IMR-90 (cell line): ENCODE measurements at regions not wholly inside any gene's neighbourhood (a gene's known extent, or its start where the extent isn't known, plus 50 kb on each side); places are given as distances from the start of the nearest gene placed in this dataset.

Source experiments
- ATAC-seq: fragments of 200-7000 bp; cut with Tn5 transposase; 2 replicates; pipeline ENCODE4 v1.9.1; 2020; ENCODE audit warnings: low read depth, mild to moderate bottlenecking, moderate library complexity
- BruUV-seq: library from RNA; stranded (reverse); fragments of 400-500 nt; replicated peaks from 2 replicates; lab custom pipeline; 2021; lab: Mats Ljungman, UMichigan
- CTCF ChIA-PET: fragments of 300-600 bp; formaldehyde crosslinking; extraction: SDS; loops from one replicate; lab custom pipeline; 2021; ENCODE audit warnings: antibody characterized with exemption; lab: Yijun Ruan, JAX
- POLR2A ChIA-PET: fragments of 300-600 bp; sonication (Branson Sonifier 250); formaldehyde crosslinking; loops from one replicate; lab custom pipeline; 2022; ENCODE audit warnings: antibody characterized with exemption; ENCODE audit not compliant: unreplicated experiment; lab: Charles Lee
- DNase-seq: peaks from one replicate; pipeline ENCODE4 v3.0.0; 2013
- H2AFZ ChIP-seq: replicated peaks from 2 replicates; pipeline ENCODE3; 2013; ENCODE audit warnings: low read length, mild to moderate bottlenecking; ENCODE audit not compliant: poor library complexity
- H2AK5ac ChIP-seq: 2 replicates; pipeline ENCODE4 v1.6.1; 2013; ENCODE audit warnings: low read depth, low read length, inconsistent platforms
- H2AK9ac ChIP-seq: replicated peaks from 2 replicates; pipeline ENCODE3; 2013; ENCODE audit warnings: mild to moderate bottlenecking, low read depth, low read length, moderate library complexity; ENCODE audit not compliant: poor library complexity
- H2BK120ac ChIP-seq: 2 replicates; pipeline ENCODE4 v1.6.1; 2013; ENCODE audit warnings: low read depth, low read length, inconsistent platforms
- H2BK15ac ChIP-seq: 3 replicates; pipeline ENCODE4 v1.6.1; 2013; ENCODE audit warnings: low read depth, low read length, inconsistent platforms
- H2BK20ac ChIP-seq: 2 replicates; pipeline ENCODE4 v1.6.1; 2013; ENCODE audit warnings: low read depth, mild to moderate bottlenecking, inconsistent platforms, low read length, moderate library complexity
- H2BK5ac ChIP-seq: 2 replicates; pipeline ENCODE4 v1.6.1; 2013; ENCODE audit warnings: mild to moderate bottlenecking, low read depth, low read length, inconsistent platforms; ENCODE audit not compliant: poor library complexity, severe bottlenecking
- H3K14ac ChIP-seq: replicated peaks from 2 replicates; pipeline ENCODE4 v1.6.1; 2013; ENCODE audit warnings: low read depth, low read length, inconsistent platforms
- H3K18ac ChIP-seq: 2 replicates; pipeline ENCODE4 v1.6.1; 2013; ENCODE audit warnings: low read depth, low read length, control low read depth
- H3K23ac ChIP-seq: 2 replicates; pipeline ENCODE4 v1.6.1; 2013; ENCODE audit warnings: low read depth, low read length, inconsistent platforms
- H3K27ac ChIP-seq: 2 replicates; pipeline ENCODE4 v1.5.1; 2013; ENCODE audit warnings: mild to moderate bottlenecking, control low read depth, low read length; ENCODE audit not compliant: insufficient read depth
- H3K27me3 ChIP-seq: 2 replicates; pipeline ENCODE4 v1.6.1; 2013; ENCODE audit warnings: low read length; ENCODE audit not compliant: control insufficient read depth, insufficient read depth
- H3K36me3 ChIP-seq: 2 replicates; pipeline ENCODE4 v1.6.1; 2013; ENCODE audit warnings: low read length, mixed read lengths; ENCODE audit not compliant: control insufficient read depth, insufficient read depth
- H3K4ac ChIP-seq: 2 replicates; pipeline ENCODE4 v1.6.1; 2013; ENCODE audit warnings: low read depth, low read length, inconsistent platforms
- H3K4me1 ChIP-seq: 2 replicates; pipeline ENCODE4 v1.6.1; 2013; ENCODE audit warnings: low read length, mixed read lengths; ENCODE audit not compliant: control insufficient read depth, insufficient read depth
- H3K4me2 ChIP-seq: 2 replicates; pipeline ENCODE4 v1.6.1; 2013; ENCODE audit warnings: low read depth, mild to moderate bottlenecking, control low read depth, low read length, moderate library complexity
- H3K4me3 ChIP-seq: 2 replicates; pipeline ENCODE4 v1.5.1; 2013; ENCODE audit warnings: low read depth, mild to moderate bottlenecking, control low read depth, low read length, moderate library complexity; ENCODE audit not compliant: insufficient read depth
- H3K56ac ChIP-seq: 2 replicates; pipeline ENCODE4 v1.6.1; 2013; ENCODE audit warnings: low read length, inconsistent platforms; ENCODE audit not compliant: insufficient read depth; ENCODE audit errors: extremely low read depth
- H3K79me1 ChIP-seq, 2 experiments: 2 replicates each; pipeline ENCODE4 v1.6.1; 2013; ENCODE audit warnings: low read length in 2 of 2, inconsistent platforms in 1 of 2, low read depth in 1 of 2
- H3K9ac ChIP-seq: 2 replicates; pipeline ENCODE4 v1.6.1; 2013; ENCODE audit warnings: low read depth, low read length, control low read depth
- H3K9me1 ChIP-seq: 2 replicates; pipeline ENCODE4 v1.6.1; 2013; ENCODE audit warnings: low read length, inconsistent platforms; ENCODE audit not compliant: insufficient read depth
- H3K9me3 ChIP-seq: 2 replicates; pipeline ENCODE4 v1.6.1; 2013; ENCODE audit warnings: low read length; ENCODE audit not compliant: control insufficient read depth, insufficient read depth
- H4K20me1 ChIP-seq: 2 replicates; pipeline ENCODE4 v1.6.1; 2013; ENCODE audit warnings: low read length, inconsistent platforms; ENCODE audit not compliant: insufficient read depth
- H4K5ac ChIP-seq: 2 replicates; pipeline ENCODE4 v1.6.1; 2013; ENCODE audit warnings: mild to moderate bottlenecking, low read depth, low read length, control low read depth
- H4K8ac ChIP-seq, 2 experiments: 2 replicates each; pipeline ENCODE4 v1.6.1; 2013; ENCODE audit warnings: low read depth in 2 of 2, low read length in 2 of 2, control low read depth in 1 of 2, inconsistent platforms in 1 of 2
- H4K91ac ChIP-seq: 2 replicates; pipeline ENCODE4 v1.6.1; 2013; ENCODE audit warnings: low read depth, low read length, inconsistent platforms; ENCODE audit not compliant: insufficient read depth
- BHLHE40 ChIP-seq: fragments of 150-350 bp; IDR thresholded peaks from 2 replicates; pipeline ENCODE4 v1.6.1; 2016; ENCODE audit warnings: mild to moderate bottlenecking, low read depth, low read length
- CHD1 ChIP-seq: IDR thresholded peaks from 2 replicates; pipeline ENCODE4 v1.6.1; 2012; ENCODE audit warnings: low read depth, low read length, improper control_type of control experiment
- MAFK ChIP-seq: IDR thresholded peaks from 2 replicates; pipeline ENCODE4 v1.6.1; 2012; ENCODE audit warnings: low read depth, low read length, improper control_type of control experiment
- MXI1 ChIP-seq: IDR thresholded peaks from 2 replicates; pipeline ENCODE4 v1.6.1; 2012; ENCODE audit warnings: low read depth, mild to moderate bottlenecking, low read length, moderate library complexity, borderline replicate concordance
- NFE2L2 ChIP-seq: fragments of 150-350 bp; IDR thresholded peaks from 2 replicates; pipeline ENCODE4 v1.6.1; 2016; ENCODE audit warnings: low read depth, mild to moderate bottlenecking, low read length
- RAD21 ChIP-seq: IDR thresholded peaks from 2 replicates; pipeline ENCODE4 v1.6.1; 2012; ENCODE audit warnings: low read length, improper control_type of control experiment
- RCOR1 ChIP-seq: IDR thresholded peaks from 2 replicates; pipeline ENCODE4 v1.6.1; 2012; ENCODE audit warnings: mild to moderate bottlenecking, low read length, improper control_type of control experiment; ENCODE audit not compliant: insufficient replicate concordance
- WGBS, 2 experiments: methylation state at CpG; one replicate each; pipeline versions ENCODE4 v1.1.5 to v1.1.7; 2013; ENCODE audit warnings: missing lambda C conversion rate in 2 of 2; ENCODE audit not compliant: insufficient read length in 1 of 2; ENCODE audit errors: extremely low coverage in 2 of 2; 5-methylcytosine and 5-hydroxymethylcytosine counted together
- dilution Hi-C: fragments of 300-500 bp; cut with HindIII; formaldehyde crosslinking; loops from one replicate; pipeline ENCODE4 v1.14.3; 2018; ENCODE audit warnings: low sequenced_read_pairs; ENCODE audit not compliant: unreplicated experiment
- in situ Hi-C: fragments of 300-500 bp; cut with MboI; formaldehyde crosslinking; loops from 3 replicates; pipeline ENCODE4 v1.14.3; 2019; ENCODE audit warnings: low sequenced_read_pairs, inconsistent platforms, mixed read lengths
- intact Hi-C: fragments of 100-400 bp; cut with micrococcal nuclease; formaldehyde crosslinking; loops from 2 replicates; pipeline ENCODE4 v1.10.0; 2022
- TF ChIP-seq, protein P1 (sequence below): fragments of 150-350 bp; IDR thresholded peaks from 2 replicates; pipeline ENCODE4 v1.6.1; 2016; ENCODE audit warnings: low read depth, mild to moderate bottlenecking, low read length, moderate library complexity, borderline replicate concordance
- TF ChIP-seq, protein P2 (sequence below): fragments of 150-350 bp; IDR thresholded peaks from 2 replicates; pipeline ENCODE4 v1.6.1; 2017; ENCODE audit warnings: mild to moderate bottlenecking, antibody characterized with exemption, low read length, low read depth
- TF ChIP-seq, protein P3 (sequence below): conservative IDR thresholded peaks from 2 replicates; pipeline ENCODE4 v1.5.1; 2012; ENCODE audit warnings: mild to moderate bottlenecking, low read depth, low read length, improper control_type of control experiment

DNA sequence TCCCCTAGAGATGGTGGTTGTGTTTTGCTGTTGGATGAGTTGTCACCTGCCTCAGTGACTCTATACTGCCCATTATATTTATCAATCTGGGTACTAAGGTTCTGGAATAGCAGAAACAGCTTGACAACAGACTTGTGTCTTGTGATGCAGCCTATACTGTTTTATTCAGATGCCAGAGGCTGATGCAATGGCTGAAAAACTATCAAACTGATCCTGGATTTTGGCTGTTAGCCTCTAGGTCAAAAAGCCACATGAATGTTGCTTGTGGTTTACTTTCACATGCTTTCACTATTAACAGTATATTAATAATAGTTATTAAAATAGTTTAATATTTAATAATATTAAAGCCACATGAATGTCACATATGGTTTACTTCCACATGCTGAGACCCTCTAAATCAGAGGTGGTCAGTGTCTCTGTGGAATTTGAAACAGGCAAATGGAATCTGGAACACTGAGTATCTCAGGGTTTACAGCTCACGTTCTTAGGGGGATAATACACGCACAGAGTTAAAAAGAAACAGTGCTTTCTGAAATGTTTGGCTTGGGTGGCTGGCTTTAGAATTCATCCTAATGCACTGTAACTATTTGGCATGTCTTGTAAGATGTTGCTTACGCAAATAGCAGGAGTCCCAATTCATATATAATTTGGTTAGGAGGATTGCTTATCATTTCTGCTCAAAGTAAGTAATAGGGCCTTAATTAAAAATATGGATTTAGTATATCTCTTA lies 82.5 kb upstream of the LCORL start:
- no peak overlapping the region for H2AK9ac ChIP-seq
- H3K56ac ChIP-seq = no peak overlapping the region
- H2BK5ac ChIP-seq = no peak overlapping the region
- no peak overlapping the region for H4K5ac ChIP-seq
- no peak overlapping the region for H3K9ac ChIP-seq
- no peaks in the 10 kb centered on the region for H3K27me3 ChIP-seq
- no peak overlapping the region for H3K4ac ChIP-seq
- H3K79me1 ChIP-seq = no peaks in the 10 kb centered on the region
- H2AK5ac ChIP-seq = no peak overlapping the region
- DNase-seq = no peak
- no TSS peak for BruUV-seq
- intact Hi-C loops (no loop called here), in situ Hi-C loops (no loop called here), dilution Hi-C loops (no loop called here)
- no peak overlapping the region for H2AFZ ChIP-seq
- H4K91ac ChIP-seq = no peak overlapping the region
- H3K18ac ChIP-seq = no peak overlapping the region
- no peaks in the 10 kb centered on the region for H3K9me1 ChIP-seq
- no CpG with 5 or more reads among the region's 3 CpGs for WGBS, 2 experiments
- H3K14ac ChIP-seq = no peak overlapping the region
- H3K4me2 ChIP-seq = no peak overlapping the region
- H3K36me3 ChIP-seq = no peaks in the 10 kb centered on the region
- H2BK15ac ChIP-seq = no peak overlapping the region
- H3K4me3 ChIP-seq = no peak overlapping the region
- H4K20me1 ChIP-seq = no peaks in the 10 kb centered on the region
- no peaks in the 10 kb centered on the region for H3K4me1 ChIP-seq
- H2BK20ac ChIP-seq = no peak overlapping the region
- no peak overlapping the region for H2BK120ac ChIP-seq
- H3K23ac ChIP-seq = no peak overlapping the region
- POLR2A ChIA-PET = no interaction called here
- CTCF ChIA-PET = no interaction called here
- H4K8ac ChIP-seq = no peak overlapping the region
- H3K9me3 ChIP-seq = no peaks in the 10 kb centered on the region
- no peak overlapping the region for H3K27ac ChIP-seq
- ATAC-seq = no peak
- TF ChIP-seq, protein P1, sequence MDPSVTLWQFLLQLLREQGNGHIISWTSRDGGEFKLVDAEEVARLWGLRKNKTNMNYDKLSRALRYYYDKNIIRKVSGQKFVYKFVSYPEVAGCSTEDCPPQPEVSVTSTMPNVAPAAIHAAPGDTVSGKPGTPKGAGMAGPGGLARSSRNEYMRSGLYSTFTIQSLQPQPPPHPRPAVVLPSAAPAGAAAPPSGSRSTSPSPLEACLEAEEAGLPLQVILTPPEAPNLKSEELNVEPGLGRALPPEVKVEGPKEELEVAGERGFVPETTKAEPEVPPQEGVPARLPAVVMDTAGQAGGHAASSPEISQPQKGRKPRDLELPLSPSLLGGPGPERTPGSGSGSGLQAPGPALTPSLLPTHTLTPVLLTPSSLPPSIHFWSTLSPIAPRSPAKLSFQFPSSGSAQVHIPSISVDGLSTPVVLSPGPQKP = no peak
- TF ChIP-seq, protein P2, sequence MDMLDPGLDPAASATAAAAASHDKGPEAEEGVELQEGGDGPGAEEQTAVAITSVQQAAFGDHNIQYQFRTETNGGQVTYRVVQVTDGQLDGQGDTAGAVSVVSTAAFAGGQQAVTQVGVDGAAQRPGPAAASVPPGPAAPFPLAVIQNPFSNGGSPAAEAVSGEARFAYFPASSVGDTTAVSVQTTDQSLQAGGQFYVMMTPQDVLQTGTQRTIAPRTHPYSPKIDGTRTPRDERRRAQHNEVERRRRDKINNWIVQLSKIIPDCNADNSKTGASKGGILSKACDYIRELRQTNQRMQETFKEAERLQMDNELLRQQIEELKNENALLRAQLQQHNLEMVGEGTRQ = no peak
- TF ChIP-seq CHD1 = no peak
- no peak for TF ChIP-seq BHLHE40
- no peak for TF ChIP-seq RCOR1
- TF ChIP-seq, protein P3, sequence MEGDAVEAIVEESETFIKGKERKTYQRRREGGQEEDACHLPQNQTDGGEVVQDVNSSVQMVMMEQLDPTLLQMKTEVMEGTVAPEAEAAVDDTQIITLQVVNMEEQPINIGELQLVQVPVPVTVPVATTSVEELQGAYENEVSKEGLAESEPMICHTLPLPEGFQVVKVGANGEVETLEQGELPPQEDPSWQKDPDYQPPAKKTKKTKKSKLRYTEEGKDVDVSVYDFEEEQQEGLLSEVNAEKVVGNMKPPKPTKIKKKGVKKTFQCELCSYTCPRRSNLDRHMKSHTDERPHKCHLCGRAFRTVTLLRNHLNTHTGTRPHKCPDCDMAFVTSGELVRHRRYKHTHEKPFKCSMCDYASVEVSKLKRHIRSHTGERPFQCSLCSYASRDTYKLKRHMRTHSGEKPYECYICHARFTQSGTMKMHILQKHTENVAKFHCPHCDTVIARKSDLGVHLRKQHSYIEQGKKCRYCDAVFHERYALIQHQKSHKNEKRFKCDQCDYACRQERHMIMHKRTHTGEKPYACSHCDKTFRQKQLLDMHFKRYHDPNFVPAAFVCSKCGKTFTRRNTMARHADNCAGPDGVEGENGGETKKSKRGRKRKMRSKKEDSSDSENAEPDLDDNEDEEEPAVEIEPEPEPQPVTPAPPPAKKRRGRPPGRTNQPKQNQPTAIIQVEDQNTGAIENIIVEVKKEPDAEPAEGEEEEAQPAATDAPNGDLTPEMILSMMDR = no peak
- no peak for TF ChIP-seq NFE2L2
- no peak for TF ChIP-seq RAD21
- no peak for TF ChIP-seq MXI1
- no peak for TF ChIP-seq MAFK
